ENCODE measurements at regions not wholly inside any gene's neighbourhood (a gene's known extent, or its start where the extent isn't known, plus 50 kb on each side); places are given as distances from the start of the nearest gene placed in this dataset.

DNA sequence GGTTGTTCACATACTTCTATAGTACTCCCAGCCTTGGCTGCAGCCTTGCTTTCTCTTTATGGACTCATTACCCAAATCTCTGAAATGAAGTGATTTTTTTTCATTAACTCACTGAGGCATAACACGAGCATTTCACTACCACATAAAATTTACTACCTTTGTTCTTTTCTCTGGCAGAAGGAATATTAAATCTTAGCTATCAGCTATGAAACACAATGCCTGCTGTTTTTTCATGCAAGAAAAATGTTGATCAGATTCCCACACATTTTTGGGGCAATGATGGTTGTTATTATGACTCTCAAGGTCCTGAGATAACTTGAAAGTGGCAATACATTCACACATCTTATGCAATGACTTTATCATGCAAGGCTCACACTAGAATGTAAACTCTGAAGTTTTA, 225.3 kb upstream of the ATP2B1 start:
- no peak overlapping the region for H2AFZ ChIP-seq (ENCODE audit: low read depth, low read length)
- ATAC-seq (ENCODE audit: insufficient read depth, low read depth) (no peak), DNase-seq (no peak)
- H3K9ac ChIP-seq (ENCODE audit: low read depth, low read length) = no peak overlapping the region
- H3K4me2 ChIP-seq (ENCODE audit: insufficient read depth, low read length) = no peak overlapping the region
- no peaks in the 10 kb centered on the region for H3K9me3 ChIP-seq (ENCODE audit: insufficient read depth, low read length, severe bottlenecking)
- H3K36me3 ChIP-seq (ENCODE audit: insufficient read depth, low read length) = no peaks in the 10 kb centered on the region
- H3K27ac ChIP-seq (ENCODE audit: low read length) = no peak overlapping the region
- H3K79me2 ChIP-seq (ENCODE audit: insufficient read depth, low read length) = no peaks in the 10 kb centered on the region
- no peaks in the 10 kb centered on the region for H4K20me1 ChIP-seq (ENCODE audit: insufficient read depth, low read length)
- no peak overlapping the region for H3K4me3 ChIP-seq (ENCODE audit: low read depth in 1 of 2, low read length in 2 of 2)
- peaks cover 10% of the 10 kb centered on the region for H3K4me1 ChIP-seq (ENCODE audit: insufficient read depth, low read length)
- TF ChIP-seq, protein P1, sequence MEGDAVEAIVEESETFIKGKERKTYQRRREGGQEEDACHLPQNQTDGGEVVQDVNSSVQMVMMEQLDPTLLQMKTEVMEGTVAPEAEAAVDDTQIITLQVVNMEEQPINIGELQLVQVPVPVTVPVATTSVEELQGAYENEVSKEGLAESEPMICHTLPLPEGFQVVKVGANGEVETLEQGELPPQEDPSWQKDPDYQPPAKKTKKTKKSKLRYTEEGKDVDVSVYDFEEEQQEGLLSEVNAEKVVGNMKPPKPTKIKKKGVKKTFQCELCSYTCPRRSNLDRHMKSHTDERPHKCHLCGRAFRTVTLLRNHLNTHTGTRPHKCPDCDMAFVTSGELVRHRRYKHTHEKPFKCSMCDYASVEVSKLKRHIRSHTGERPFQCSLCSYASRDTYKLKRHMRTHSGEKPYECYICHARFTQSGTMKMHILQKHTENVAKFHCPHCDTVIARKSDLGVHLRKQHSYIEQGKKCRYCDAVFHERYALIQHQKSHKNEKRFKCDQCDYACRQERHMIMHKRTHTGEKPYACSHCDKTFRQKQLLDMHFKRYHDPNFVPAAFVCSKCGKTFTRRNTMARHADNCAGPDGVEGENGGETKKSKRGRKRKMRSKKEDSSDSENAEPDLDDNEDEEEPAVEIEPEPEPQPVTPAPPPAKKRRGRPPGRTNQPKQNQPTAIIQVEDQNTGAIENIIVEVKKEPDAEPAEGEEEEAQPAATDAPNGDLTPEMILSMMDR (IDR thresholded peaks at IDR 0.05; ENCODE audit: borderline replicate concordance, extremely low read depth, low read length, poor library complexity, severe bottlenecking) = no peak
- no peak for TF ChIP-seq EZH2 (IDR thresholded peaks at IDR 0.05; ENCODE audit: borderline replicate concordance, low read depth, low read length, severe bottlenecking)
- no peaks in the 10 kb centered on the region for H3K27me3 ChIP-seq (ENCODE audit: insufficient read depth, low read length, poor library complexity)

DNA sequence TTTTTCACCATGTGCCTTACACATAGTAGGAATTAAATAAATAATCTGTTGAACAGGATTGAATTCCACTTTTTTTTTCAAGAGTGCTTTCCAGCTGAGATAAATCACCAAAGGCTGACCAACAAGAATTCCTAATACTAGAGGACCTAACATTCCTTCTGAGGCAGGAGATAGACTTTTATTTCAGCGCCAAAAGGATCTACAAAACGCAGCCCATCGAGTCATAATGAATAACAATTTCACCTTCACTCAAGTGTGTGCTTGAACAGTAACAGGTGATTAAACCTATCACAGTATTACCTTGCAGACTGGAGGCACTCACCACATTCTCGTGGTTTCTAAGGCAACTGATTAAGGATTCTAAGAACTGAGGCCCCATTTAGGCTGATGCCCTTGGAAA, 224.3 kb upstream of the ATP2B1 start:
- DNase-seq = no peak
- H3K27me3 ChIP-seq (ENCODE audit: insufficient read depth, low read length, poor library complexity) = no peaks in the 10 kb centered on the region
- no peaks in the 10 kb centered on the region for H3K79me2 ChIP-seq (ENCODE audit: insufficient read depth, low read length)
- H3K4me2 ChIP-seq (ENCODE audit: insufficient read depth, low read length) = no peak overlapping the region
- TF ChIP-seq EZH2 (IDR thresholded peaks at IDR 0.05; ENCODE audit: borderline replicate concordance, low read depth, low read length, severe bottlenecking) = no peak
- TF ChIP-seq, protein P1 (IDR thresholded peaks at IDR 0.05; ENCODE audit: borderline replicate concordance, extremely low read depth, low read length, poor library complexity, severe bottlenecking) = no peak
- peak; percentile 68 for ATAC-seq (ENCODE audit: insufficient read depth, low read depth)
- no peaks in the 10 kb centered on the region for H3K9me3 ChIP-seq (ENCODE audit: insufficient read depth, low read length, severe bottlenecking)
- H3K36me3 ChIP-seq (ENCODE audit: insufficient read depth, low read length) = no peaks in the 10 kb centered on the region
- H3K4me3 ChIP-seq (ENCODE audit: low read depth in 1 of 2, low read length in 2 of 2) = no peak overlapping the region
- no peak overlapping the region for H3K9ac ChIP-seq (ENCODE audit: low read depth, low read length)
- peaks cover 10% of the 10 kb centered on the region for H3K4me1 ChIP-seq (ENCODE audit: insufficient read depth, low read length)
- H4K20me1 ChIP-seq (ENCODE audit: insufficient read depth, low read length) = no peaks in the 10 kb centered on the region
- H2AFZ ChIP-seq (ENCODE audit: low read depth, low read length) = 0 out of 2 replicates have a peak overlapping the region, but pooled peaks have one; percentile 27
- no peak overlapping the region for H3K27ac ChIP-seq (ENCODE audit: low read length)

DNA sequence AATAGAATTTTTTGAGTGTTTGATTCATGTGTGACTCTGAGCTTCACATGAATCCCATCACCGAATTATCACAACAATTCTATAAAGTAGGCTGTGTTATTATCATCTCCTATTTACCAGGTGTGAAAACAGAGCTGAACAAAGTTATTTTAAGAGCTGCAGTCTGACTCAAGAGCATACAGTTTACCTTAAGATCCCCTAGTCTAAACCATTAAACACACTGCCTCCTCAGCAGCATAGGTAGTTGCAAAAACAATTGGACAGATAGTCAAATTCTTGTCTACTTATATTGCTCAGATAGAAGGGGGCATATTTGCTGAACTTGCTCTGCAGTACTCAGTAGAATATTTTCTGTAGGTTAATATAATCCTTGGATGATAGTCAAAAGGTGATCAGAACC, 219.8 kb upstream of the ATP2B1 start:
- TF ChIP-seq, protein P1 (IDR thresholded peaks at IDR 0.05; ENCODE audit: borderline replicate concordance, extremely low read depth, low read length, poor library complexity, severe bottlenecking) = no peak
- TF ChIP-seq EZH2 (IDR thresholded peaks at IDR 0.05; ENCODE audit: borderline replicate concordance, low read depth, low read length, severe bottlenecking) = no peak
- no peak overlapping the region for H3K4me2 ChIP-seq (ENCODE audit: insufficient read depth, low read length)
- H3K4me3 ChIP-seq (ENCODE audit: low read depth in 1 of 2, low read length in 2 of 2) = no peak overlapping the region
- no peak for DNase-seq
- no peak overlapping the region for H3K9ac ChIP-seq (ENCODE audit: low read depth, low read length)
- no peaks in the 10 kb centered on the region for H3K9me3 ChIP-seq (ENCODE audit: insufficient read depth, low read length, severe bottlenecking)
- H2AFZ ChIP-seq (ENCODE audit: low read depth, low read length) = no peak overlapping the region
- H3K27ac ChIP-seq (ENCODE audit: low read length) = no peak overlapping the region
- no peaks in the 10 kb centered on the region for H3K79me2 ChIP-seq (ENCODE audit: insufficient read depth, low read length)
- H4K20me1 ChIP-seq (ENCODE audit: insufficient read depth, low read length) = no peaks in the 10 kb centered on the region
- H3K27me3 ChIP-seq (ENCODE audit: insufficient read depth, low read length, poor library complexity) = no peaks in the 10 kb centered on the region
- H3K4me1 ChIP-seq (ENCODE audit: insufficient read depth, low read length) = peaks cover 8% of the 10 kb centered on the region
- ATAC-seq (ENCODE audit: insufficient read depth, low read depth) = no peak
- no peaks in the 10 kb centered on the region for H3K36me3 ChIP-seq (ENCODE audit: insufficient read depth, low read length)

DNA sequence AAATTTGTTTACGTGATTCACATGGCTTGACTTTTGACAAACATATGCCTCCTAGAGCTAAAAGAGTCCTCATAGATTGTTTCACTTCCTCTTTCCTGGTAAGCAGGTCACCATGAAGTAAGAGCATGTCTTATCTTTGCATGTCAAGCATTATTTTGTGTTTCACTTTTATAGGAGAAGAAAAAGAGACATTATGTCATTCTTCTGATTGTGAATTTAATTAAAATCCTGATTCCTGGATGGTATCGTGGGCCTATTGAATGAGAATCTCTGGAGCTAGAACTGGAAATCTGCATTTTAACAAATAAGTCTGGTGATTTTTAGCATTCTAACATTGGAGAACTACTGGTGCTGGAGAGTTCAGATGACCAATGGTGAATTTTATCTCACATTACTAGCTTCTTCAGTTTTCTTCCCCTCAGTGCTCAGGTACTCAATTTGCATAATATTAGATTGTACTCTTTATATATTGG, 218.6 kb upstream of the ATP2B1 start:
- ATAC-seq (ENCODE audit: insufficient read depth, low read depth) = no peak

More for the DNA sequence above, 218.6 kb upstream of the ATP2B1 start:
- H3K36me3 ChIP-seq (ENCODE audit: insufficient read depth, low read length) = no peaks in the 10 kb centered on the region
- no peak overlapping the region for H3K27ac ChIP-seq (ENCODE audit: low read length)
- no peak overlapping the region for H3K9ac ChIP-seq (ENCODE audit: low read depth, low read length)
- H3K9me3 ChIP-seq (ENCODE audit: insufficient read depth, low read length, severe bottlenecking) = no peaks in the 10 kb centered on the region
- no peaks in the 10 kb centered on the region for H3K27me3 ChIP-seq (ENCODE audit: insufficient read depth, low read length, poor library complexity)
- no peaks in the 10 kb centered on the region for H3K4me1 ChIP-seq (ENCODE audit: insufficient read depth, low read length)
- TF ChIP-seq, protein P1 (IDR thresholded peaks at IDR 0.05; ENCODE audit: borderline replicate concordance, extremely low read depth, low read length, poor library complexity, severe bottlenecking) = no peak
- no peak for TF ChIP-seq EZH2 (IDR thresholded peaks at IDR 0.05; ENCODE audit: borderline replicate concordance, low read depth, low read length, severe bottlenecking)
- H3K79me2 ChIP-seq (ENCODE audit: insufficient read depth, low read length) = no peaks in the 10 kb centered on the region
- H2AFZ ChIP-seq (ENCODE audit: low read depth, low read length) = no peak overlapping the region
- no peaks in the 10 kb centered on the region for H4K20me1 ChIP-seq (ENCODE audit: insufficient read depth, low read length)
- DNase-seq = no peak
- H3K4me3 ChIP-seq (ENCODE audit: low read depth in 1 of 2, low read length in 2 of 2) = no peak overlapping the region
- no peak overlapping the region for H3K4me2 ChIP-seq (ENCODE audit: insufficient read depth, low read length)
